Caco-2 (cell line): ENCODE measurements at regions not wholly inside any gene's neighbourhood (a gene's known extent, or its start where the extent isn't known, plus 50 kb on each side); places are given as distances from the start of the nearest gene placed in this dataset.
"Not testable (repeated sequence)": the region's sequence is repeated elsewhere in the genome, so short reads cannot be mapped to it uniquely, and the experiment has no call there.

Source experiments
- BruUV-seq: library from RNA; stranded (reverse); fragments of 400-500 nt; replicated peaks from 2 replicates; lab custom pipeline; 2021; lab: Mats Ljungman, UMichigan
- CTCF ChIA-PET: fragments of 300-600 bp; sonication (Branson Sonifier 250); formaldehyde crosslinking; loops from one replicate; lab custom pipeline; 2022; ENCODE audit warnings: antibody characterized with exemption; lab: Charles Lee
- POLR2A ChIA-PET: fragments of 300-600 bp; sonication (Branson Sonifier 250); formaldehyde crosslinking; loops from one replicate; lab custom pipeline; 2022; ENCODE audit warnings: antibody characterized with exemption; lab: Charles Lee
- DNase-seq, 2 experiments: peaks; one replicate each; pipeline versions ENCODE4 v3.0.0 to v3.0.0-alpha.2; 2020 to 2022
- H3K27me3 ChIP-seq: replicated peaks from 2 replicates; pipeline ENCODE4 v1.6.0; 2011; ENCODE audit warnings: low read length; ENCODE audit not compliant: control insufficient read depth, insufficient read depth
- H3K36me3 ChIP-seq: 2 replicates; pipeline ENCODE4 v1.5.1; 2011; ENCODE audit warnings: low read length; ENCODE audit not compliant: control insufficient read depth, insufficient read depth
- H3K4me1 ChIP-seq: fragments of 250-450 bp; sonication (Bioruptor Pico); 2 replicates; pipeline ENCODE4 v1.5.1; 2020; ENCODE audit warnings: mild to moderate bottlenecking
- H3K4me3 ChIP-seq: 2 replicates; pipeline ENCODE4 v1.5.1; 2011; ENCODE audit warnings: low read depth, mild to moderate bottlenecking, control low read depth, low read length
- H3K9me3 ChIP-seq: fragments of 250-450 bp; sonication (Bioruptor Pico); 2 replicates; pipeline ENCODE4 v1.5.1; 2020; ENCODE audit warnings: mild to moderate bottlenecking, moderate library complexity
- H3K27ac Mint-ChIP-seq: one replicate; pipeline ENCODE4 v1.8.0; 2022; ENCODE audit warnings: mixed read lengths; ENCODE audit not compliant: unreplicated experiment
- H3K27me3 Mint-ChIP-seq: one replicate; pipeline ENCODE4 v1.8.0; 2022; ENCODE audit warnings: mixed read lengths; ENCODE audit not compliant: insufficient read depth, unreplicated experiment
- H3K36me3 Mint-ChIP-seq: one replicate; pipeline ENCODE4 v1.8.0; 2022; ENCODE audit warnings: mild to moderate bottlenecking, mixed read lengths; ENCODE audit not compliant: insufficient read depth, unreplicated experiment
- H3K4me1 Mint-ChIP-seq: one replicate; pipeline ENCODE4 v1.8.0; 2022; ENCODE audit warnings: low read depth, mixed read lengths; ENCODE audit not compliant: unreplicated experiment
- H3K4me3 Mint-ChIP-seq: one replicate; pipeline ENCODE4 v1.8.0; 2022; ENCODE audit warnings: mild to moderate bottlenecking, moderate library complexity, mixed read lengths; ENCODE audit not compliant: unreplicated experiment
- H3K9me3 Mint-ChIP-seq: one replicate; pipeline ENCODE4 v1.8.0; 2022; ENCODE audit warnings: mixed read lengths; ENCODE audit not compliant: unreplicated experiment
- intact Hi-C: fragments of 100-400 bp; cut with micrococcal nuclease; formaldehyde crosslinking; loops from one replicate; pipeline ENCODE4 v1.10.0; 2022; ENCODE audit not compliant: unreplicated experiment
- TF ChIP-seq, protein P1 (sequence below), 2 experiments: fragments of 200-600 bp in 1 of 2; IDR thresholded peaks; 1 replicate in 1 of 2; 2 replicates in 1 of 2; pipeline versions ENCODE4 v1.5.1 to v1.8.0; 2011 to 2022; ENCODE audit warnings: antibody characterized with exemption in 1 of 2, control low read depth in 1 of 2, inconsistent platforms in 1 of 2, low read depth in 1 of 2, low read length in 1 of 2, mild to moderate bottlenecking in 1 of 2, moderate library complexity in 1 of 2; ENCODE audit not compliant: insufficient read depth in 1 of 2, severe bottlenecking in 1 of 2, unreplicated experiment in 1 of 2

DNA sequence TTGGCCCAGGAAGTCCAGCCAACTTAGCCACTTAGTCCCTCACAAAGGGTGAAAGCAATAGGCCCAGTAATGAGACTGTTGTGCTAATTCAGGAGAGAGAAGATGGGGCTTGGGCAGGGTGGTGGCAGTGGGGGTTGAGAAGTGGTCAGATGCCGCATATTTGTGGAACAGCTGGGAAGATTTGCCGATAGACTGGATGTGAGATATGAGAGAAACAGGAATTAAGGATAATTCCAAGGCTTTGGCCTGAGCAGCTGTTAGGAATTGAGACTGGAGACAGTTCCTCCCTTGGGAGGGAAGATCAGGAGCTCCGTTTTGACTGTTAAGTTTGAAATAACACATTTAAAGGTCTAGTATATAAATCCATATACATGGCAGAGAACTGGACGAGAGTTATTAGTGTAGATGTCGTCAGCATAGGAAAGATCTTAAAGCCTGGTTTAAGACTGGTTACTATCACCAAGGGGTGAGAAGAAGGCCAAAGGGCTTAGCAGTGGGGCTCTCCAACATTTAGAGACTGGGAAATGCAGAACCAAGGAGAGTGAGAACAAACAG is 323.7 kb upstream of the FAM78B start:
- ChIA-PET CTCF (no interaction called here), POLR2A (no interaction called here)
- TF ChIP-seq, protein P1, sequence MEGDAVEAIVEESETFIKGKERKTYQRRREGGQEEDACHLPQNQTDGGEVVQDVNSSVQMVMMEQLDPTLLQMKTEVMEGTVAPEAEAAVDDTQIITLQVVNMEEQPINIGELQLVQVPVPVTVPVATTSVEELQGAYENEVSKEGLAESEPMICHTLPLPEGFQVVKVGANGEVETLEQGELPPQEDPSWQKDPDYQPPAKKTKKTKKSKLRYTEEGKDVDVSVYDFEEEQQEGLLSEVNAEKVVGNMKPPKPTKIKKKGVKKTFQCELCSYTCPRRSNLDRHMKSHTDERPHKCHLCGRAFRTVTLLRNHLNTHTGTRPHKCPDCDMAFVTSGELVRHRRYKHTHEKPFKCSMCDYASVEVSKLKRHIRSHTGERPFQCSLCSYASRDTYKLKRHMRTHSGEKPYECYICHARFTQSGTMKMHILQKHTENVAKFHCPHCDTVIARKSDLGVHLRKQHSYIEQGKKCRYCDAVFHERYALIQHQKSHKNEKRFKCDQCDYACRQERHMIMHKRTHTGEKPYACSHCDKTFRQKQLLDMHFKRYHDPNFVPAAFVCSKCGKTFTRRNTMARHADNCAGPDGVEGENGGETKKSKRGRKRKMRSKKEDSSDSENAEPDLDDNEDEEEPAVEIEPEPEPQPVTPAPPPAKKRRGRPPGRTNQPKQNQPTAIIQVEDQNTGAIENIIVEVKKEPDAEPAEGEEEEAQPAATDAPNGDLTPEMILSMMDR (IDR thresholded peaks at IDR 0.05; ENCODE audit: insufficient read depth in 1 of 2, low read depth in 1 of 2, low read length in 1 of 2, severe bottlenecking in 1 of 2, unreplicated experiment in 1 of 2), result no peak
- no peaks in the 10 kb centered on the region for H3K9me3 Mint-ChIP-seq
- intact Hi-C loops, result no loop called here
- Histone ChIP-seq H3K4me1 (peaks cover 5% of the 10 kb centered on the region; the same call in 1 of the 2 replicates), H3K4me3 (no peak overlapping the region; the same call in 1 of the 2 replicates), H3K27me3 (no peaks in the 10 kb centered on the region), H3K36me3 (no peaks in the 10 kb centered on the region), H3K9me3 (no peaks in the 10 kb centered on the region)
- no peaks in the 10 kb centered on the region for H3K27me3 Mint-ChIP-seq
- no peak overlapping the region for H3K4me3 Mint-ChIP-seq
- H3K4me1 Mint-ChIP-seq, result no peaks in the 10 kb centered on the region
- BruUV-seq, result no TSS peak
- no peaks in the 10 kb centered on the region for H3K36me3 Mint-ChIP-seq
- H3K27ac Mint-ChIP-seq, result no peak overlapping the region
- no peak for DNase-seq

DNA sequence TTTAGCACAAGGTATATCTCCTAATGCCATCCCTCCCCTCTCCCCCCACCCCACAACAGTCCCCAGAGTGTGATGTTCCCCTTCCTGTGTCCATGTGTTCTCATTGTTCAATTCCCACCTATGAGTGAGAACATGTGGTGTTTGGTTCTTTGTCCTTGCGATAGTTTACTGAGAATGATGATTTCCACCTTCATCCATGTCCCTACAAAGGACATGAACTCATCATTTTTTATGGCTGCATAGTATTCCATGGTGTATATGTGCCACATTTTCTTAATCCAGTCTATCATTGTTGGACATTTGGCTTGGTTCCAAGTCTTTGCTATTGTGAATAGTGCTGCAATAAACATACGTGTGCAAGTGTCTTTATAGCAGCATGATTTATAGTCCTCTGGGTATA is 327.0 kb upstream of the FAM78B start:
- intact Hi-C loops, H3K27ac Mint-ChIP-seq, DNase-seq, H3K9me3 ChIP-seq, H3K4me3 Mint-ChIP-seq, H3K4me3 ChIP-seq, H3K4me1 Mint-ChIP-seq, CTCF ChIA-PET, BruUV-seq, H3K27me3 ChIP-seq, H3K36me3 ChIP-seq, H3K36me3 Mint-ChIP-seq, H3K4me1 ChIP-seq, H3K27me3 Mint-ChIP-seq, H3K9me3 Mint-ChIP-seq, POLR2A ChIA-PET: not testable (repeated sequence)

DNA sequence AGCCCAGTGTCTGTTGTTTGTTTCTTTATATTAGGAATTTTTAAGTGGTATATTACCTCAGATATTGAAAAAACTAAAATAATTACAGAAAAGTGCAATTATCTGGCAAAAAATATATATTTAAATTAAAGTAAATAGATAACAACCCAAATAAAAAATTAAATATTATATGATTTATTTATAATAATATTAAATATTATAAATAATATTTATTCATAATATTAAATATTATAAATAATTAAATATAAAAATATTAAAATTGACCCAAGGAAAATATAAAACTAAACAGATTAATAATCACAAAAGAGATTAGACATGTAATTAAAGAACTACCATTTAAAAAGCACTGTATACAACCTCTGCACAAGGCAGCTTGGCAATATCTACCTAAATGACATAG is 331.9 kb upstream of the POGK start:
- H3K4me1 Mint-ChIP-seq, result no peaks in the 10 kb centered on the region

More for the DNA sequence above, 331.9 kb upstream of the POGK start:
- H3K27me3 Mint-ChIP-seq, result no peaks in the 10 kb centered on the region
- no TSS peak for BruUV-seq
- intact Hi-C loops, result no loop called here
- H3K4me3 Mint-ChIP-seq, result no peak overlapping the region
- H3K27ac Mint-ChIP-seq, result no peak overlapping the region
- no peaks in the 10 kb centered on the region for H3K36me3 Mint-ChIP-seq
- Histone ChIP-seq H3K36me3 (no peaks in the 10 kb centered on the region), H3K27me3 (no peaks in the 10 kb centered on the region), H3K9me3 (no peaks in the 10 kb centered on the region), H3K4me1 (no peaks in the 10 kb centered on the region), H3K4me3 (no peak overlapping the region)
- POLR2A ChIA-PET, result no interaction called here
- H3K9me3 Mint-ChIP-seq, result no peaks in the 10 kb centered on the region
- CTCF ChIA-PET, result no interaction called here
- TF ChIP-seq, protein P1 (IDR thresholded peaks at IDR 0.05; ENCODE audit: insufficient read depth in 1 of 2, low read depth in 1 of 2, low read length in 1 of 2, severe bottlenecking in 1 of 2, unreplicated experiment in 1 of 2), result no peak
- DNase-seq, result no peak
